ENCODE measurements at regions not wholly inside any gene's neighbourhood (a gene's known extent, or its start where the extent isn't known, plus 50 kb on each side); places are given as distances from the start of the nearest gene placed in this dataset.

GRCh38 chrX:38871129-38872029 lies 70.1 kb downstream of the MID1IP1 start:
- no peak for TF ChIP-seq CTCF (IDR thresholded peaks at IDR 0.05; ENCODE audit: low read depth, low read length)
- TF ChIP-seq EZH2phosphoT487 (IDR thresholded peaks at IDR 0.05; ENCODE audit: low read depth): no peak

All from OCI-LY3 (cell line).